ENCODE measurements at regions not wholly inside any gene's neighbourhood (a gene's known extent, or its start where the extent isn't known, plus 50 kb on each side); places are given as distances from the start of the nearest gene placed in this dataset.

DNA sequence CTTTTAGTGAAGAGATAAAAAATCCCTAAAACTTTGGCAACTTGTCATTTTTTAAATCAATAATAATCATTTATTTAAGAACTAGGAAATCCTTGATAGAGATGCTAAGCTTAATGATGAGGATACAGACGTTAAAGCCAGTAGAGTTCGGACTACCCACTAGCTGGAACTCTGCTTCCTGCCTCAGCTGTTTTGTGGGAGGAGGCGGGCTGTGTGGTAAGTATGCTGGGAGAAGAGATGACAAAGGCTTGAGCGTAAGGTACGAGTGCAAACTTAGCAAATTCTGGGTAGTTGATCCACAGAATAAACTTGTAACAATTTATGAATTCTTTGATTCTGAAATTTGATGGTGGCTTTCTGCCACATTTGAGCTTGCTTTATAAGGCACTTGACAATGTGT, 111.2 kb upstream of the NANOGP8 start:
- TF ChIP-seq, protein P1, sequence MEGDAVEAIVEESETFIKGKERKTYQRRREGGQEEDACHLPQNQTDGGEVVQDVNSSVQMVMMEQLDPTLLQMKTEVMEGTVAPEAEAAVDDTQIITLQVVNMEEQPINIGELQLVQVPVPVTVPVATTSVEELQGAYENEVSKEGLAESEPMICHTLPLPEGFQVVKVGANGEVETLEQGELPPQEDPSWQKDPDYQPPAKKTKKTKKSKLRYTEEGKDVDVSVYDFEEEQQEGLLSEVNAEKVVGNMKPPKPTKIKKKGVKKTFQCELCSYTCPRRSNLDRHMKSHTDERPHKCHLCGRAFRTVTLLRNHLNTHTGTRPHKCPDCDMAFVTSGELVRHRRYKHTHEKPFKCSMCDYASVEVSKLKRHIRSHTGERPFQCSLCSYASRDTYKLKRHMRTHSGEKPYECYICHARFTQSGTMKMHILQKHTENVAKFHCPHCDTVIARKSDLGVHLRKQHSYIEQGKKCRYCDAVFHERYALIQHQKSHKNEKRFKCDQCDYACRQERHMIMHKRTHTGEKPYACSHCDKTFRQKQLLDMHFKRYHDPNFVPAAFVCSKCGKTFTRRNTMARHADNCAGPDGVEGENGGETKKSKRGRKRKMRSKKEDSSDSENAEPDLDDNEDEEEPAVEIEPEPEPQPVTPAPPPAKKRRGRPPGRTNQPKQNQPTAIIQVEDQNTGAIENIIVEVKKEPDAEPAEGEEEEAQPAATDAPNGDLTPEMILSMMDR (IDR thresholded peaks at IDR 0.05; ENCODE audit: insufficient read depth, missing control alignments), result no peak
- FAIRE-seq (no peak), DNase-seq (ENCODE audit: insufficient read length, low spot score) (no peak)

DNA sequence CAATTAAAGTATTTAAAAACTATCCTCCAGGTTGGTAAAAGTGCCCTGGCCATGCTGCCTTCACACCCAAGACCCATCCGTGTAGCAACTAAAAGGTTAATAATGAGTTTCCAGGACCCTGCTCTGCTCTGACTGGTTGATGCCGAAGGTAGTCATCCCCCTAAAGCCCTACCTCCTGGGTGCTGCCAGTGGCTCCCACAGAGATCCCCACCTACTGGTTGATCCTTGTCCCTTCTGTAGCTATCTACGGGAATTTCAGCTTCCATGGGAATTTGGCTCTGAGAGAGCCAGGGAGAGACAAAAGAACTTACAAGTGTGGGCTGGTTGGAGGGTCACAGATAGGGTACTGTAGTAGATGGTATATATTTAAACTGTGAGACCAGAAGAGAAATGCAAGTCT, 110.6 kb upstream of the NANOGP8 start:
- DNase-seq (ENCODE audit: insufficient read length, low spot score) (no peak), FAIRE-seq (no peak)
- TF ChIP-seq, protein P1 (IDR thresholded peaks at IDR 0.05; ENCODE audit: insufficient read depth, missing control alignments), result no peak

DNA sequence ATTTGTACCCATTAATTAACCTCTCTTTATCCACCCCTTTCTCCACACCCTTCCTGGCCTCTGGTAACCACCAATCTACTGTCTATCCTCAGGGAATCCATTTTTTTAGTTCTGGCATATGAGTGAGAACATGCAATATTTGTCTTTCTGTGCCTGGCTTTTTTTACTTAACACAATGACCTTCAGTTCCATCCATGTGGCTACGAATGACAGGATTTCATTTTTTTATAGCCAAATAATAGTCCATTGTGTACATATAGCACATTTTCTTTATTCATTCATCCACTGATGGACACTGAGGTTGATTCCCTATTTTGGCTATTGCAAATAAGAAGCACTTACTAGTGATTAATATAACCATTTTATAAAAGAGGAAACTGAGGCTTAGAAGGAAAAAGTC, 109.9 kb upstream of the NANOGP8 start:
- FAIRE-seq (no peak), DNase-seq (ENCODE audit: insufficient read length, low spot score) (no peak)
- TF ChIP-seq, protein P1 (IDR thresholded peaks at IDR 0.05; ENCODE audit: insufficient read depth, missing control alignments), result no peak

DNA sequence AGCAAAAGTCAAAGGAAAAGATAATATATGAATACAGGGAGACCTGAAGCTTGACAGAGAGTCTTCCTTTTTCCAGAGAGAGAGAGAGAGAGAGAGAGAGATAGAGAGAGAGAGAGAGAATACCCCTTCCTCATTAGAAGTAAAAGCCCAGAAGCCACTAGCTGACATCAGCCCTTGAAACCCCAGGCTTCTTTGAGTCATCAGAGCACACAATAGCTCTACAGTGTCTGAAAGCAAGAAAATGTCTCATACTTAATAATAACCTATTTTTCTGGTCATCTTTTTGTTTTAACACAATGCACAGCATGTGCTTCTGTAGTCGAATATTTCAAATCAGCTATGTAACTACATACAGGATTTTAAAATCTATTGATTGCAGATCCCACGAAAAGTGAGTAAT, 109.2 kb upstream of the NANOGP8 start:
- no peak for FAIRE-seq
- TF ChIP-seq, protein P1 (IDR thresholded peaks at IDR 0.05; ENCODE audit: insufficient read depth, missing control alignments), result no peak

DNA sequence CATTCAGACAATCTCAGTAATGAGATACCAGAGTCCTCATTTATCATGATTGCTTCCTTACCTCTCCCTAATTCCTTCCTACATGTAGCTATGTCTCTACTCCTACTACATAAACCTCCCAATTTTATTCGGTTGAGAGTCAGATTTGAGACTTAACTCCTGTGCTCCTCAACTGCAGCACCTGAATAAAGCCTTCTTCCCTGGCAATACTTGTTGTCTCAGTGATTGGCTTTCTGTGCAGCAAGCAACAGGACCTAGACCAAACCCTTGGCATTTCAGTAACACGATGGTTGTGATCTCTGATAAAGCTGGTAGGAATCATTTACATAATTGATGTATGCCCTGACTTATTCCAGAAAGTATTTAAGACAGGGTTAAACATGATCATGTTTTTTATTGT, 106.7 kb upstream of the NANOGP8 start:
- FAIRE-seq (no peak), DNase-seq (ENCODE audit: insufficient read length, low spot score) (no peak)
- TF ChIP-seq, protein P1 (IDR thresholded peaks at IDR 0.05; ENCODE audit: insufficient read depth, missing control alignments), result no peak

More for the DNA sequence above, 109.2 kb upstream of the NANOGP8 start:
- no peak for DNase-seq (ENCODE audit: insufficient read length, low spot score)

DNA sequence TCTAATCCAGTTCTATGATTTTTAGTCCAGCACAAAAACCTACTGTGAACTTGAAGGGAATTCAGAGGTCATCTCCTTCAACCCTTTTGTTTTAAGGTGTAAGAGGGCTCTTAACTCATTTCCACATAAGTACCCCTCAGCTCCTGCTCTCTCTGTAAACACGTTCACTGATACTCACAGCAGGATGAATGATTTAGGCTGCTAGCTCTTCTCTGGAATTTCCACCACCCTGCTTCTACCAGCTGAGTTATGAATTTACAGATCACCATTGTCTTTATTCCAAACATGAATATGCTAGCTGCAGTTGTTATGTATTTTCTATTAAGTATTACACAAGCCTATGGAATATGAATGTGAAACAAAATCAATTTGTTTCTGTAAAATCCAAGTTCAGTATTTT, 101.3 kb upstream of the NANOGP8 start:
- TF ChIP-seq, protein P1 (IDR thresholded peaks at IDR 0.05; ENCODE audit: insufficient read depth, missing control alignments), result no peak
- FAIRE-seq (no peak), DNase-seq (ENCODE audit: insufficient read length, low spot score) (no peak)

DNA sequence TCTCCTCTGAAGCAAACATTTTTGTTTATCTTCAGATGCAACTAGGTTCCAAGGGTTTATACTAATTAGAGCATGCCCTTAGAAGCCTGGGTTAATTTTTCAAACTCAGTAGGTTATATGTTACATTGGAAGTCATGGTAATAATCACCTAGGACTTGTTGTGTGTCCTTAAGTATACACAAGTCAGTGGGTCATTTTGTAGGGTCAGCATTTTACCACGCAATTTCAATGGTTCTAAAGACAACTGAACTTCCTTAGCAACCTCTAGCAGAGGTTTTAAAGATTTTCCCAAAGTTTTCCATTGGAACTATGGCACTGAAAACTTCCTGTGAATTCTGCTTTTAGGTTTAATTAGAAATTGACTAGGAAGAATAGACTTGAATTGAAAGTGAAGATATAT, 99.6 kb upstream of the NANOGP8 start:
- DNase-seq (ENCODE audit: insufficient read length, low spot score) (no peak), FAIRE-seq (no peak)
- TF ChIP-seq, protein P1 (IDR thresholded peaks at IDR 0.05; ENCODE audit: insufficient read depth, missing control alignments), result no peak
